ENCODE measurements at regions not wholly inside any gene's neighbourhood (a gene's known extent, or its start where the extent isn't known, plus 50 kb on each side); places are given as distances from the start of the nearest gene placed in this dataset.
A peak's percentile ranks its signal among the peaks of the same experiment; 100 is the strongest.
"Not testable (repeated sequence)": the region's sequence is repeated elsewhere in the genome, so short reads cannot be mapped to it uniquely, and the experiment has no call there.

- in situ Hi-C loops (cut with HindIII; ENCODE audit: low sequenced_read_pairs): no loop called here
- DNase-seq (ENCODE audit: low read depth, low spot score): no peak
- H3K4me3 ChIP-seq (ENCODE audit: low read depth, low read length): no peak overlapping the region
- TF ChIP-seq CTCF (IDR thresholded peaks at IDR 0.05; ENCODE audit: low read depth, low read length): no peak
Observed at GRCh38 chrX:37918168-37918567, 70.8 kb upstream of the DYNLT3 start.

GRCh38 chrX:37918703-37919102, 71.3 kb upstream of the DYNLT3 start:
- in situ Hi-C loops (cut with HindIII; ENCODE audit: low sequenced_read_pairs): no loop called here
- DNase-seq (ENCODE audit: low read depth, low spot score): no peak
- H3K4me3 ChIP-seq (ENCODE audit: low read depth, low read length): no peak overlapping the region
- no peak for TF ChIP-seq CTCF (IDR thresholded peaks at IDR 0.05; ENCODE audit: low read depth, low read length)

GRCh38 chrX:37921758-37922157, 74.4 kb upstream of the DYNLT3 start:
- TF ChIP-seq CTCF (IDR thresholded peaks at IDR 0.05; ENCODE audit: low read depth, low read length): no peak
- H3K4me3 ChIP-seq (ENCODE audit: low read depth, low read length): no peak overlapping the region
- in situ Hi-C loops (cut with HindIII; ENCODE audit: low sequenced_read_pairs): no loop called here
- peak; percentile 62 for DNase-seq (ENCODE audit: low read depth, low spot score)

- no peak for TF ChIP-seq CTCF (IDR thresholded peaks at IDR 0.05; ENCODE audit: low read depth, low read length)
- no peak for DNase-seq (ENCODE audit: low read depth, low spot score)
- H3K4me3 ChIP-seq (ENCODE audit: low read depth, low read length): no peak overlapping the region
- in situ Hi-C loops (cut with HindIII; ENCODE audit: low sequenced_read_pairs): no loop called here
Observed at GRCh38 chrX:37922928-37923327, 75.6 kb upstream of the DYNLT3 start.

- H3K4me3 ChIP-seq (ENCODE audit: low read depth, low read length); DNase-seq (ENCODE audit: low read depth, low spot score); in situ Hi-C loops (cut with HindIII; ENCODE audit: low sequenced_read_pairs): not testable (repeated sequence)
Observed at GRCh38 chrX:37925761-37926160, 78.4 kb upstream of the DYNLT3 start.

GRCh38 chrX:37926700-37927099, 79.3 kb upstream of the DYNLT3 start:
- DNase-seq (ENCODE audit: low read depth, low spot score): peak; percentile 48
- in situ Hi-C loops (cut with HindIII; ENCODE audit: low sequenced_read_pairs): no loop called here
- no peak overlapping the region for H3K4me3 ChIP-seq (ENCODE audit: low read depth, low read length)
- peak; percentile 40 for TF ChIP-seq CTCF (IDR thresholded peaks at IDR 0.05; ENCODE audit: low read depth, low read length)

- TF ChIP-seq CTCF (IDR thresholded peaks at IDR 0.05; ENCODE audit: low read depth, low read length): no peak
- no peak for DNase-seq (ENCODE audit: low read depth, low spot score)
- no peak overlapping the region for H3K4me3 ChIP-seq (ENCODE audit: low read depth, low read length)
- in situ Hi-C loops (cut with HindIII; ENCODE audit: low sequenced_read_pairs): no loop called here
Observed at GRCh38 chrX:37942170-37942569, 64.2 kb upstream of the SYTL5 start.
